ENCODE measurements at regions not wholly inside any gene's neighbourhood (a gene's known extent, or its start where the extent isn't known, plus 50 kb on each side); places are given as distances from the start of the nearest gene placed in this dataset.

GRCh38 chrY:15162211-15162610, 637.9 kb downstream of the NLGN4Y start:
- DNase-seq: no peak

GRCh38 chrY:15179890-15180289, 655.6 kb downstream of the NLGN4Y start:
- DNase-seq: no peak

GRCh38 chrY:15229056-15229455, 704.7 kb downstream of the NLGN4Y start:
- DNase-seq: no peak

DNA sequence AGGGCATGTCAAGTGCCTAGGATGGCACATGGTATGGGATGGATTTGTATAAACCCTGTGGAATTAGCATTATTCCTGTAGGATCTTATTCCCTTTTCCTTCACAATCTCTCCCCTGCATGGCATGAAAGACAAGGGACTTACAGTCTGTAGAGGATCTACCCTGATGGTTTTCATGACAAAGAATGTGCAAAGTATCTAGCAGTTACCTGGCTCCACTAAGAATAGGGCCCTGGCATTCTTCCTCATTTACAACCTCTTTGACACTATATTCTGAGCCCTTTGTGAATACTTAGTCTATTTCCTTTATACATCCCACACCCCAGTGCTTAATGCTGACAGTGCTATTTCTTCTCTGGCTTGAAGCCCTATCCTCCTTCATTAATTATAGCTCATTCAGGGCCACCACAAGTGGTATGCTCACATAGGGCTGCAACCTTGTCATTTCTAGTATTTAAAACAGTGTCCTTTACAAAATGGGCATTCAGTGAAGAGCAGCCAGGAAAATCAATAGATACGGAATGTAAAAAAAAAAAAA, 715.3 kb downstream of the NLGN4Y start:
- no peak for DNase-seq

DNA sequence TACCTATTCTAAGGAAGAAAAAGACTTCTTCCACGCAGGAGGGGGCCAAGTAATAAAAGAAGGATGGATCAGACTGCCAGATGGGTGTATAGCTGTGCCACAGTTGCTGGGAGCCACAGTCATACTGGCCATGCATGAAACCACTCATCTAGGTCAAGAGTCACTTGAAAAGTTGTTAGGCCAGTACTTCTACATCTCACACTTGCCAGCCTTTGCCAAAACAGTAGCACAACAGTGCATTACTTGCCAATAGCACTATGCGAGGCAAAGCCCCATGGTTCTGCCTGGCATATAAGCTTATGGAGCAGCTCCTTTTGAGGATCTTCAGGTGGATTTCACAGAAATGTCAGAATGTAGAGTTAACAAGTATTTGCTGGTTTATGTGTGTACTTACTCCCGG, 735.0 kb downstream of the NLGN4Y start:
- peak; percentile 57 for DNase-seq

DNA sequence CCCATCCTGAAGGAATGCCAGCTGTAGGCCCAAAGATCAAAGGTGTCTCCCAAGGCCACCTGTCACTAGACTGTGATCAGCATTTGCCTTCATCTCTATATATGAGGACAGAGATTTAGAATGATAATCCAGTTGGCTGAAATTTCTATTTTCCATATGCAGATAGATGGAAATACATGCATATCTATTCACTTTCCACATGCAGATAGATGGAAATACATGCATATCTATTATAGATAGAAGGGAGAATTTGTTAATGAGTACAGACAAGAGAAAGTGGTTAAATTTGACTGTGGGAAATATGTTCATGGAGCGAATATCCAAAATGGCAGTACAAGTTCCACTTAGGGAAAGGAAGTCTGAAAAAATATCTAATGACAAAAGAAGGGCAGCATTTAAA, 762.2 kb downstream of the NLGN4Y start:
- no peak for DNase-seq

DNA sequence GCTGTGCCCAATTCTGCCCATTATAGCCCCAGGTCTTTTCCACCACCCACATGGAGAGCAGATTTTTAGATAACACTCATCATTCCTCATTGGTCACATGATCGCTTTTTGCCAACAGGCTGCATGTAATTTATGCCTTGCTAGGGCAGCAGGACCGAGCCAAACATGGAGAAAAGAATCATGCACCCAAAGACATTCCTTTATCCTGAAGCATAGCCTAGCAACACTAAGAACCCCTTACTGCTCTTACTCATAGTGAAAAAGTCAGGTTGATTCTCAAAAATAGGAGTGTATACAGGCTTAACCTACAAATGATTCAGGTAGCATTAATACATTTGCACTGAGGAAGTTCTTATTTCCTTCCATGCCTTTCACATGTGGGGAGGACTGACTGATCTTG, 765.5 kb downstream of the NLGN4Y start:
- DNase-seq: no peak

GRCh38 chrY:15292881-15293280, 768.6 kb downstream of the NLGN4Y start:
- no peak for DNase-seq

- no peak for DNase-seq
Measured at GRCh38 chrY:15301879-15302278, 777.5 kb downstream of the NLGN4Y start.

DNA sequence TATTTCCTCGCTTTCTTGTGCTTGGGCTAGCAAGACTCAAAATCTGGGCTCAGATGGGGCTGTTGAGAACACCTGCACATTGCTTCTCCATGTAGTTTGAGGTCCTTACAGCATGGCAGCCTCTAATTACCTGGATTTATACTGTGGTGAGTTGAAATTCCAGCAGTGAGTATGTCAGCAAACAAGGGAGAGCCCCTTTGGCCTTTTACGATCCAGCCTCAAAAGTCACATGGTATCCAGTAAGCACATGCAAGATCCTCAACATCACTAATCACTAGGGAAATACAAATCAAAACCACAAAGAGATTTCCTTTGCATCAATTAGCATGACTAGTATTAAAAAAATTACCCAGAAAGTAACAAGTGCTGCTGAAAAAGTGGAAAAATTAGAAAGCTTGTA, 787.8 kb downstream of the NLGN4Y start:
- no peak for DNase-seq

DNA sequence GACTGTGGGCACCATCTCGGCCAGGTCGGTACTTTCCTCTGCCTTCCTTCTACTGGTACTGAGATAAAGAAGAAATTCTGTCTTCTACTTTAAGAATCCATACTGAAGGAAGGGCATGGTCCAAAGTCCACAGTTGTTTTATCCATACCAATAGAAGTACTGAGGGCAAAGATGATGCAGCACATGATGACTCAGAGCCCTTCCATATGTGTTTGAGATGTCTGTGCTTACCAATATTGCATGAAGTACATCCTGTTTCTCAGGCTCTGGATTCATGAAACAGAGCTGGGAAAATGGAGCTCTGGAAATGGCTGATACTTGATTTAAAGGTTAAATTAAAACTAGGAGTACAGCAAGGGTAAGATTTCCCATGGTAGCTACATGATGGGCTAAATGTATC, 799.9 kb downstream of the NLGN4Y start:
- DNase-seq: no peak

DNA sequence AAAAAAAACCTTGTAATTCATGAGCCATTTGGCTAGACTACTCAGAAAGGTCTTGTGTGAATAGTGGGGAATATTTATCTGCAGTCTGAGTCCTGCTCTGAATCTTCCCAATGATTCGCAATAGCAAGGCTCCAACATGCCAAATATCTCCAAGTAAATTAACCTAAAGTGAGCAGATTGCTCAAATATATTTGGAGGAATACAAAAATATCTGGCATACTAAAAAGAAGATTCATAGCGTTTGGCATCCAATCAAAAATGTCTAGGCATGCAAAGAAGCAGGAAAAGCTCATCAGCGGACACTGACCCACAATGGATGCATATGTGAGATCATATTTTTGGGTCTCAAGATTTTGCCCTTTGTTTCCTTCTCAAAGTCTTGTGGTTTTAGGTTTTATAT, 800.9 kb downstream of the NLGN4Y start:
- no peak for DNase-seq

DNA sequence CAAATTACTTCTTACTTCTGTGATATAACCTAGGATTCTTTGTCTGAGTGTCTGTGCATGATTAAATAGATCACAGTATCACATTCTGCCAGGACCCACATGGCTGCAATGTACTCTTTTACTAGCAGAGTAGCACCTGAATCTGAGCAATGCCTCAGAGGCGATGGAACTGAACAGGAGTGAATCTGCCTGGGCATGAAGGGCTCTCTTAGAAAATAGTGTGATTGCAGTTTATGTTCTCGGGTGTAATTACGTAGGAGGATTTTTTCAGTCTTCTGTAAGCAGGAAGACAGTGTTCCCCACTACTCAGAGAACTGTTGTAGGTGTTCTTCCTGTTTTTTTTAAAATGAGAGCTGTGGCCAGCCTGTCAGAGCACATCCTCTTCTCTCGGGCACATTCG, 802.3 kb downstream of the NLGN4Y start:
- no peak for DNase-seq

DNA sequence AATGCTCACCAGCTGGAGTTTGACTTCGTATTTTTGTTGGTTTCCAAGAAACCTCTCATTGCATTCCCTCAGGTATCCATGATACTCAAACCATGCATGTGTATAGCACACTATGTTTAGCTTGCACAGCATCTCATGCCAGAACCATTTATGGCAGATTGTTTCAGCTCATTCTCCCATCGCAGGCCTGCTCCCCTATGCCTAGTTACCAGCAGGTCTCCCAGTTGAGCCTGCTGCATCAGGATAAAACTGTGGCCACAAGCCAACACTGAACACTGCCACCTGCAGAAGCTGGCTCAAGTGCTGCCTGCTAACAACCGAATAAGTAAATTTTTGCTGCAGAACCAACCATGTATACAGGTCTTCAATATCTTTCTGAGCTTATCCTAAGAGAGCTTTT, 804.5 kb downstream of the NLGN4Y start:
- DNase-seq: peak; percentile 2

GRCh38 chrY:15343522-15343921, 819.2 kb downstream of the NLGN4Y start:
- DNase-seq: no peak

DNA sequence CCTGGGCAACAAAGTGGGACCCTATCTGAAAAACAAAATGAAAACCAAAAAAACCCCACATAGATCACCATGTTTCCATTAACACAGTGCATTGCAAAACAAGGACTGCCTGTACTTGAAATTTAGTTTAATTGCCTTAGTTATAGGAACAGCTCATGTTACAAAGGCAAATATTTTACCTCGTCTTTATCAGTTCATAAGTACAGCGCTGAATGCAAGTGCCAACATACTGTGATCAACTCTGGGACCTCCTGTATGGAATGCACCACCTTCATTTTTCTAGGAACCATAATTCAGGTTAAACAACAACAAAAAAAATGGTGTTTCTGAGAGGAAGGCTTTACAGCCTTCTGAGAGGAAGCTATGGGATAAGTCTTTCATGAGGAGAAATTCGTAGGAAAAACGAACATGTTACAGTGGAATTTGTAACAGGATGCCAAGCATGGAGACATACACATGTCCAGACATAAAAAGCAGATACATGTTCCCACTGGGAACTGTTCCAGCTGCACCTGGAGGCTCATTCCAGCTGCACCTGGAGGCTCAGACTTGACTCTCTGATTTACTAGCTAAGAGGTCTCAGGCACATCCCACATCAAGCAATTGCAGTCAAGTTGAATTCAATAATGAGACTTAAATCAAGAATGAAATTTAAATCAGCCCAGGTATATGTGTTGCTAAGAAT, 821.3 kb downstream of the NLGN4Y start:
- peak; percentile 39 for DNase-seq

GRCh38 chrY:15349351-15349750, 825.0 kb downstream of the NLGN4Y start:
- no peak for DNase-seq

DNA sequence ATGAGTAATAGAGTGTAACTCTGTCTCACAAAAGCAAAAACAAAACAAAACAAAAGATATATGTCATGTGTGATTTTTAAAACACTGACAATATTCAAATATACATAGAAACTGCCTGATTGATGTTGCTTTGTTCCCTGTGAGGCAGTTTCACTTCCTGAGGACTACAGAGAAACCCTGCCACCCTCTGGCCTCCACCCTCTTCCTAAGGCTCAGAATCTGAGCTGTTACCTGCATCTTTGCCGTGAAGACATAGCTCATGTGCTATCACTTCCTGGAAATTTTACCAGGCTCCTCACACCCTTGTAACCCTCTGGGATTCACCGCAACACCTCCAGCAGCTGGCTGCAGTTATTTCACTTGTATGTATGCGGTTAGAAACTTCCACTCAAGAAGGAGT, 831.0 kb downstream of the NLGN4Y start:
- no peak for DNase-seq

DNA sequence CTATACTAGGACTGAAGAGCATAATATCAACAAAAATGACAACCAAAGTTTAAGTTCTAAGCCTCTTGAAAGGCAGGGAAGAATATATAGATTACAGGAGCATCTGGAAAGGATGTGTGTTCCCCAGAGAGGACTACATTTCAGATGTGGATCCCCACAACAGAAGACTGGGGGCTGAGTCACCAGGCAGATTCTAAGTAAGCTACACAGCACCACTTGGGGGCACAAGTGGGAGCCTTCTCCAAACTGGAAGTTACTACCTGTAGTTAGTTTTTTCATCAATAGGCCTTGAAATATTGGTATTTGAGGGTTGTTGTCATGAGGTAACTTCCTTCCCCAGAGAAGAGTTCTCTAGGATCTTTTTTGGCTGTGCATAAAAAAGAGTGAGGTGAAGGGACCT, 836.1 kb downstream of the NLGN4Y start:
- no peak for DNase-seq

DNA sequence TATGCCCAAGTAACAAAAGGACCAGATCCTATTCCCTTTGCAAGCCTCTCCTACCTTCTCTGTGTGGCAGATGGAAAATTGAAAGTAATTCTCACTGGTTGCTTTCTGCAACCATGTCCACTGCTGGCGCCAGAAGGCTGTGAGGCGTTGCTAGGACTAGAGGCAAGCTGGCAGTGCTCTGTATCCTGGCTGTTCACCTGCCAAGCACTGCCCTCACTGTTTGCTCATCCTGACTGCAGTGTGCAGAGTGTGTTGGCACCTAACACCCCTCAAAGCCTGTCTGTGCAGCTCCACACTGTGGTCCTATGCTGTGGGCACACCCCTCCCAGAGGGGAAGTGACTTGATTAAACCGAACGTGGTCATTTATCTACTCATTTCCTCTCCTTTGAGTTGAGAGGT, 840.7 kb downstream of the NLGN4Y start:
- DNase-seq: peak; percentile 19

DNA sequence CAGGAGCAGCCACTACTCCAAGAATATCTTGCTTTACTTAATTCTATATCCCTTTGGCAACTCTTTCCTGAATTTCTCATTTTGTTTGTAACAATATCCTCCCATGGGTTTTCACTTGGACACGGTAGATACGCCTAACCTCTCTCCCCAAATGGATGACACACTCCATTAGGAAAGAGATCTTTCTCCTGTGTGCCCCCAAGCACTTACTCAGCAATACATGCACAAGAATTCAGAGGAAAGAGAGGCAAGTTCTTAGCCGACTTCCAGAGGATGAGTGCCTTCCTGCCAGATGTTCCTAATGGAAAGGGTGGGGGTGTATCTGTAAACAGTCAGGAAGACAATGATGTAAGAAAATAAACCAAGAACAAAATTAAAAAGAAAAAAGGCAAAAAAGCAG, 844.5 kb downstream of the NLGN4Y start:
- no peak for DNase-seq

DNA sequence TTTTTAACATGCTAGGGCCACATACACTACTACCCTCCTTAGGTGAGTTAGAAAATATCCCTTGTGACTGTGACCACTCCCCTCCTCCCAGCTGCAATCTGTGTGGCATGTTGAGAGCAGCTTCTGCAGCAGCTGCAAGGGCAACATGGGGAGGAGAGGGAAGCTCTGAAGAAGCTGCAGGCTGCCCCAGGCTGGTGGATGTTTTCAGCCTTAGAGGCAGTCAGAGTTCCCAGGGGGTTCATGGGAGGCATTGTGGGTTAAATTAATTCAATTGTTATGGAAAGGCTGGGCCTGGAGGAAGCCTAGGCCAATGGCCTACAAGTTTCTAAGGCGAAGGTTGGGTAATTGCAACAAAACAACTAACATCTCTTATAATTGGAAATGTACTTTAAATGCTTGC, 860.8 kb downstream of the NLGN4Y start:
- DNase-seq: no peak

- DNase-seq: no peak
Measured at GRCh38 chrY:15397556-15398280, 873.4 kb downstream of the NLGN4Y start.

DNA sequence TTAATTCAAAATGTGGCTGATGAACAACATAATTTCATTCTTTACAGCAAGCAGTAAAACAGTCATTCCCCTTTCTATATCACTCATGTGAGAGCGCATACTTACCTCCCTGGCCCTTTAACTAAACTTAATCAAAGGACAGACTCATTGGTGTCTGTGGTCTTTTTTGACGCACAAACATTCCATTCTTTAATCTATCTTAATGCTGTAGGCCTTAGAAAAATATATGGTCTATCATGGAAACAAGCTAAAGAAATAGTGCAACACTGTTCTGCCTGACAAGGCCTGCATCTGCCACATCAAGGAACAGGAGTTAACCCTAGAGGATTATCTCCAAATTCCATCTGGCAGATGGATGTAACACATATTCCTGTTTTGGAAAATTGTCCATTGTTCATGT, 878.1 kb downstream of the NLGN4Y start:
- DNase-seq: no peak

DNA sequence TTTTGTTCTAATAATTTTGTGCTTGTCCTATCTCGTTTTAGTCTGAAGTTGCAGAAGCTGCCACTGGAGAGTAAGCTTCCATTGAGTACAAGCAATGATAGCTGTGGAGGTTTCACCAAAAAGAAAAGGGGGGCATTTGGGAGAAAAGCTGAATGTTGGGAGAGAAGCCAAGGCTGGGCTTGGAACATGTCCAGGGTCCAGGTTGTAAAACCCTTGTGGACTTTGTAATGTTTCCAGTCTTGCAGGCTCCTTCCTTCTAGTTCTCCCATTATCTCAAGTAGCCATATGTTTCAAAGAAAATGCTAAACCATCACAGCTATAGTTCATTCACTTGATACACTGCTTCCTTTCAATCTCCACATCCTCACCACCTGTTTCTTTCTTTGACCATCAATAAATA, 880.2 kb downstream of the NLGN4Y start:
- peak; percentile 6 for DNase-seq
